GM12878 (cell line): ENCODE measurements at regions not wholly inside any gene's neighbourhood (a gene's known extent, or its start where the extent isn't known, plus 50 kb on each side); places are given as distances from the start of the nearest gene placed in this dataset.

ENCODE experiments used
- ATAC-seq: fragments of 200-7000 bp; cut with Tn5 transposase; 3 replicates; pipeline ENCODE4 v1.9.1; 2020; ENCODE audit warnings: mild to moderate bottlenecking, moderate library complexity
- BruUV-seq: library from RNA; stranded (reverse); fragments of 400-500 nt; replicated peaks from 2 replicates; lab custom pipeline; 2021; lab: Mats Ljungman, UMichigan
- CTCF ChIA-PET: fragments of 300-600 bp; sonication (Branson Sonifier 250); formaldehyde crosslinking; extraction: SDS; loops from one replicate; lab custom pipeline; 2021; ENCODE audit warnings: inconsistent platforms; lab: Yijun Ruan, JAX
- POLR2A ChIA-PET: fragments of 350-600 bp; formaldehyde crosslinking; extraction: SDS; loops from one replicate; lab custom pipeline; 2021; ENCODE audit warnings: inconsistent platforms; lab: Charles Lee
- RAD21 ChIA-PET: fragments of 300-600 bp; sonication (Branson Sonifier 250); formaldehyde crosslinking; loops from one replicate; lab custom pipeline; 2023; ENCODE audit warnings: antibody characterized with exemption; ENCODE audit not compliant: unreplicated experiment; lab: Charles Lee
- SMC1A ChIA-PET: fragments of 300-600 bp; sonication (Branson Sonifier 250); formaldehyde crosslinking; loops from one replicate; lab custom pipeline; 2023; ENCODE audit not compliant: unreplicated experiment, uncharacterized antibody; lab: Charles Lee
- DNase-seq: peaks from one replicate; pipeline ENCODE4 v3.0.0-alpha.2; 2011; ENCODE audit warnings: low read depth, low spot score
- FAIRE-seq: peaks from 3 replicates; lab custom pipeline; 2011; peaks lifted over from hg19 to GRCh38; lab: Jason Lieb, UNC
- H2AFZ ChIP-seq: 2 replicates; pipeline ENCODE4 v1.6.0; 2011; ENCODE audit warnings: low read depth, low read length, control low read depth; ENCODE audit not compliant: control insufficient read depth
- H3K27ac ChIP-seq: 2 replicates; pipeline ENCODE4 v1.5.1; 2011; ENCODE audit warnings: control low read depth; ENCODE audit not compliant: control insufficient read depth, insufficient read depth
- H3K27me3 ChIP-seq, 2 experiments: replicated peaks in 1 of 2; 2 replicates each; pipeline versions ENCODE4 v1.6.0 to v1.6.1; 2011; ENCODE audit warnings: low read length in 1 of 2; ENCODE audit not compliant: control insufficient read depth in 2 of 2, insufficient read depth in 2 of 2
- H3K36me3 ChIP-seq, 2 experiments: 2 replicates each; pipeline ENCODE4 v1.5.1; 2011; ENCODE audit warnings: low read length in 1 of 2; ENCODE audit not compliant: control insufficient read depth in 2 of 2, insufficient read depth in 2 of 2
- H3K4me1 ChIP-seq: 2 replicates; pipeline ENCODE4 v1.6.1; 2011; ENCODE audit warnings: mild to moderate bottlenecking, low read length, moderate library complexity, mixed read lengths; ENCODE audit not compliant: control insufficient read depth, insufficient read depth
- H3K4me2 ChIP-seq: 2 replicates; pipeline ENCODE4 v1.6.0; 2011; ENCODE audit warnings: control low read depth; ENCODE audit not compliant: control insufficient read depth, insufficient read depth
- H3K4me3 ChIP-seq: fragments of 200-600 bp; sonication (generic); 2 replicates; pipeline ENCODE4 v1.5.1; 2016
- H3K79me2 ChIP-seq: 2 replicates; pipeline ENCODE4 v1.6.0; 2011; ENCODE audit warnings: low read length; ENCODE audit not compliant: control insufficient read depth, insufficient read depth
- H3K9ac ChIP-seq: 2 replicates; pipeline ENCODE4 v1.8.0; 2011; ENCODE audit warnings: low read length, control low read depth, mixed read lengths; ENCODE audit not compliant: control insufficient read depth, insufficient read depth
- H3K9me3 ChIP-seq: replicated peaks from 3 replicates; pipeline ENCODE4 v1.5.1; 2011; ENCODE audit warnings: mild to moderate bottlenecking, low read length; ENCODE audit not compliant: control insufficient read depth, insufficient read depth
- H4K20me1 ChIP-seq: 2 replicates; pipeline ENCODE4 v1.6.0; 2011; ENCODE audit not compliant: control insufficient read depth, insufficient read depth
- ASH2L ChIP-seq: fragments of 300-600, 200-600 bp; sonication (generic); IDR thresholded peaks from 2 replicates; pipeline ENCODE4 v1.6.1; 2017; ENCODE audit warnings: low read depth, mild to moderate bottlenecking, borderline replicate concordance
- CBX3 ChIP-seq: fragments of 200-600 bp; sonication (generic); IDR thresholded peaks from 2 replicates; pipeline ENCODE4 v1.6.1; 2016; ENCODE audit warnings: low read depth, borderline replicate concordance
- CHD2 ChIP-seq: IDR thresholded peaks from 2 replicates; pipeline ENCODE4 v1.6.1; 2011; ENCODE audit warnings: low read depth, low read length, improper control_type of control experiment, borderline replicate concordance
- RAD51 ChIP-seq: fragments of 450-650 bp; IDR thresholded peaks from 2 replicates; pipeline ENCODE4 v1.6.1; 2016; ENCODE audit warnings: moderate library complexity, mild to moderate bottlenecking, inconsistent platforms
- RB1 ChIP-seq: fragments of 450-650 bp; formaldehyde crosslinking; IDR thresholded peaks from 2 replicates; pipeline ENCODE4 v1.6.1; 2017; ENCODE audit warnings: mild to moderate bottlenecking, borderline replicate concordance
- RFX5 ChIP-seq: IDR thresholded peaks from 2 replicates; pipeline ENCODE4 v1.6.1; 2011; ENCODE audit warnings: low read depth, low read length, improper control_type of control experiment
- SMARCA5 ChIP-seq: fragments of 450-650 bp; IDR thresholded peaks from 2 replicates; pipeline ENCODE4 v1.6.1; 2017; ENCODE audit warnings: mild to moderate bottlenecking
- YBX1 ChIP-seq: fragments of 450-650 bp; IDR thresholded peaks from 2 replicates; pipeline ENCODE4 v1.6.1; 2016; ENCODE audit warnings: antibody characterized with exemption
- ZNF274 ChIP-seq: IDR thresholded peaks from one replicate; pipeline ENCODE4 v1.8.0; 2011; ENCODE audit not compliant: insufficient read length, insufficient read depth
- WGBS: methylation state at CpG from one replicate; pipeline ENCODE4 v1.1.6; 2016; ENCODE audit warnings: low lambda C conversion rate; ENCODE audit not compliant: insufficient replicate concordance, insufficient coverage; ENCODE audit errors: missing lambda C conversion rate; 5-methylcytosine and 5-hydroxymethylcytosine counted together
- in situ Hi-C: fragments of 300-500 bp; cut with MboI; formaldehyde crosslinking; loops from 9 replicates; pipeline ENCODE4 v1.14.3; 2018; ENCODE audit warnings: mixed read lengths
- intact Hi-C: fragments of 100-400 bp; cut with micrococcal nuclease; formaldehyde crosslinking; loops from one replicate; pipeline ENCODE4 v1.14.2; 2022; ENCODE audit not compliant: unreplicated experiment
- TF ChIP-seq, protein P1 (sequence below): IDR thresholded peaks from 2 replicates; pipeline ENCODE4 v1.6.1; 2012; ENCODE audit warnings: mild to moderate bottlenecking, low read depth, low read length
- TF ChIP-seq, protein P2 (sequence below): IDR thresholded peaks from 2 replicates; pipeline ENCODE4 v1.6.1; 2011; ENCODE audit warnings: low read depth, low read length, improper control_type of control experiment, borderline replicate concordance

DNA sequence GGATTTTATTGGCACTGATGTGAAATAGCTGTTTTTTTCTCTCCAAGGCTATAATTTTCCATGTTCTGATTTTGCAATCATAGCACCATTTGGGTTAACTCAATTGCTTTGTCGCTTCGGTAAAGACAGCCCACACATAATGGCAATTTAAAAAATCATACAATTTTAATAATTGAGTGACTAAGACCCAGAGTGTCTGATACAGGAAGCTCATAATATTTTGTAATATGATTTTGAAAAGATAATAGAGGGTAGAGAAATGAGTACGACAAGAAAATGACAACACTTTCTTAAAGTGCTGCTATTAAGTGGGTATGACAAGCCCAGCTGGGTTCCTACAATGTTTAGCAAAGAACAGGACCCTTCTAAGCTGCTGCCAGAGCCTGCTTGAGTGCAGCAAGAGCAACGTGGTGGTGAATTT is 439.1 kb downstream of the METTL15 start:
- H3K9me3 ChIP-seq, result no peaks in the 10 kb centered on the region
- H3K4me3 ChIP-seq, result no peak overlapping the region
- TF ChIP-seq RB1 (no peak), SMARCA5 (no peak), CHD2 (no peak), RFX5 (no peak), RAD51 (no peak), ZNF274 (no peak), YBX1 (no peak), ASH2L (no peak), CBX3 (no peak)
- TF ChIP-seq, protein P1, sequence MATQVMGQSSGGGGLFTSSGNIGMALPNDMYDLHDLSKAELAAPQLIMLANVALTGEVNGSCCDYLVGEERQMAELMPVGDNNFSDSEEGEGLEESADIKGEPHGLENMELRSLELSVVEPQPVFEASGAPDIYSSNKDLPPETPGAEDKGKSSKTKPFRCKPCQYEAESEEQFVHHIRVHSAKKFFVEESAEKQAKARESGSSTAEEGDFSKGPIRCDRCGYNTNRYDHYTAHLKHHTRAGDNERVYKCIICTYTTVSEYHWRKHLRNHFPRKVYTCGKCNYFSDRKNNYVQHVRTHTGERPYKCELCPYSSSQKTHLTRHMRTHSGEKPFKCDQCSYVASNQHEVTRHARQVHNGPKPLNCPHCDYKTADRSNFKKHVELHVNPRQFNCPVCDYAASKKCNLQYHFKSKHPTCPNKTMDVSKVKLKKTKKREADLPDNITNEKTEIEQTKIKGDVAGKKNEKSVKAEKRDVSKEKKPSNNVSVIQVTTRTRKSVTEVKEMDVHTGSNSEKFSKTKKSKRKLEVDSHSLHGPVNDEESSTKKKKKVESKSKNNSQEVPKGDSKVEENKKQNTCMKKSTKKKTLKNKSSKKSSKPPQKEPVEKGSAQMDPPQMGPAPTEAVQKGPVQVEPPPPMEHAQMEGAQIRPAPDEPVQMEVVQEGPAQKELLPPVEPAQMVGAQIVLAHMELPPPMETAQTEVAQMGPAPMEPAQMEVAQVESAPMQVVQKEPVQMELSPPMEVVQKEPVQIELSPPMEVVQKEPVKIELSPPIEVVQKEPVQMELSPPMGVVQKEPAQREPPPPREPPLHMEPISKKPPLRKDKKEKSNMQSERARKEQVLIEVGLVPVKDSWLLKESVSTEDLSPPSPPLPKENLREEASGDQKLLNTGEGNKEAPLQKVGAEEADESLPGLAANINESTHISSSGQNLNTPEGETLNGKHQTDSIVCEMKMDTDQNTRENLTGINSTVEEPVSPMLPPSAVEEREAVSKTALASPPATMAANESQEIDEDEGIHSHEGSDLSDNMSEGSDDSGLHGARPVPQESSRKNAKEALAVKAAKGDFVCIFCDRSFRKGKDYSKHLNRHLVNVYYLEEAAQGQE, result no peak
- TF ChIP-seq, protein P2, sequence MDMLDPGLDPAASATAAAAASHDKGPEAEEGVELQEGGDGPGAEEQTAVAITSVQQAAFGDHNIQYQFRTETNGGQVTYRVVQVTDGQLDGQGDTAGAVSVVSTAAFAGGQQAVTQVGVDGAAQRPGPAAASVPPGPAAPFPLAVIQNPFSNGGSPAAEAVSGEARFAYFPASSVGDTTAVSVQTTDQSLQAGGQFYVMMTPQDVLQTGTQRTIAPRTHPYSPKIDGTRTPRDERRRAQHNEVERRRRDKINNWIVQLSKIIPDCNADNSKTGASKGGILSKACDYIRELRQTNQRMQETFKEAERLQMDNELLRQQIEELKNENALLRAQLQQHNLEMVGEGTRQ, result no peak
- TF ChIP-seq, all 136 proteins: peak for 0
- Histone ChIP-seq H3K4me2 (no peak overlapping the region), H2AFZ (no peak overlapping the region), H3K27me3 (no peaks in the 10 kb centered on the region), H3K36me3 (no peaks in the 10 kb centered on the region), H3K79me2 (no peaks in the 10 kb centered on the region), H4K20me1 (no peaks in the 10 kb centered on the region), H3K27ac (no peak overlapping the region), H3K4me1 (no peaks in the 10 kb centered on the region), H3K9ac (no peak overlapping the region)
- intact Hi-C loops (no loop called here), in situ Hi-C loops (no loop called here)
- CTCF ChIA-PET, result no interaction called here
- ATAC-seq (no peak), DNase-seq (no peak), FAIRE-seq (no peak)
- SMC1A ChIA-PET, result no interaction called here
- WGBS, result 36% methylated on average over 4 of the region's 4 CpGs
- POLR2A ChIA-PET, result no interaction called here
- no TSS peak for BruUV-seq
- RAD21 ChIA-PET, result no interaction called here
